Spleen (tissue), 11 donors: ENCODE measurements at regions not wholly inside any gene's neighbourhood (a gene's known extent, or its start where the extent isn't known, plus 50 kb on each side); places are given as distances from the start of the nearest gene placed in this dataset.

Experiments used
- DNase-seq: peaks from one replicate; pipeline ENCODE4 v3.0.0-alpha.2; 2020
- H3K27ac ChIP-seq, 8 donors: fragments of 200-600 bp; sonication (generic) in 7 of 8; 1 replicate in 4 of 8; 2 replicates in 4 of 8; pipeline versions ENCODE4 v1.5.0 to v1.8.0; 2016 to 2021; ENCODE audit warnings: inconsistent platforms in 4 of 8, mild to moderate bottlenecking in 4 of 8, moderate library complexity in 1 of 8
- H3K27me3 ChIP-seq, 7 donors: fragments of 200-600 bp; sonication (generic) in 6 of 7; replicated peaks in 1 of 7; 1 replicate in 4 of 7; 2 replicates in 3 of 7; pipeline versions ENCODE4 v1.5.0 to v1.8.0; 2016 to 2021; ENCODE audit warnings: inconsistent platforms in 3 of 7, mild to moderate bottlenecking in 1 of 7
- H3K36me3 ChIP-seq, 6 donors: fragments of 200-600 bp; sonication (generic) in 5 of 6; 1 replicate in 4 of 6; 2 replicates in 2 of 6; pipeline versions ENCODE4 v1.5.0 to v1.8.0; 2016 to 2021; ENCODE audit warnings: inconsistent platforms in 2 of 6
- H3K4me1 ChIP-seq, 6 donors: fragments of 200-600 bp; sonication (generic) in 5 of 6; 1 replicate in 3 of 6; 2 replicates in 3 of 6; pipeline versions ENCODE4 v1.5.0 to v1.8.0; 2016 to 2021; ENCODE audit warnings: inconsistent platforms in 3 of 6
- H3K4me3 ChIP-seq, 8 donors: fragments of 200-600 bp; sonication (generic) in 7 of 8; 1 replicate in 4 of 8; 2 replicates in 4 of 8; pipeline versions ENCODE4 v1.5.0 to v1.8.0; 2016 to 2021; ENCODE audit warnings: inconsistent platforms in 4 of 8, mild to moderate bottlenecking in 4 of 8, moderate library complexity in 2 of 8
- H3K9me3 ChIP-seq, 8 donors: fragments of 200-600 bp; sonication (generic) in 7 of 8; 1 replicate in 4 of 8; 2 replicates in 4 of 8; pipeline versions ENCODE4 v1.5.0 to v1.8.0; 2016 to 2021; ENCODE audit warnings: inconsistent platforms in 4 of 8
- POLR2A ChIP-seq, 3 donors: fragments of 450-650 bp; IDR thresholded peaks; one replicate each; pipeline ENCODE4 v1.5.1; 2017; ENCODE audit warnings: antibody characterized with exemption in 3 of 3, mild to moderate bottlenecking in 1 of 3
- POLR2AphosphoS5 ChIP-seq, 3 donors: sonication (generic); formaldehyde crosslinking; IDR thresholded peaks; one replicate each; pipeline ENCODE4 v1.5.1; 2017; ENCODE audit warnings: antibody characterized with exemption in 3 of 3
- WGBS, 5 donors: extraction: QIAGEN DNeasy Blood & Tissue Kit in 3 of 5; methylation state at CpG; one replicate each; pipeline versions ENCODE4 v1.1.5 to v1.1.7; 2013 to 2018; 5-methylcytosine and 5-hydroxymethylcytosine counted together
- intact Hi-C: fragments of 100-400 bp; cut with DNase I; formaldehyde crosslinking; loops from one replicate; pipeline ENCODE4 v1.15.0; 2023; ENCODE audit warnings: low total_unique reads
- TF ChIP-seq, protein P1 (sequence below), 11 experiments: fragments of 200-600 bp in 7 of 11; fragments of 450-650 bp in 4 of 11; sonication (generic) in 4 of 11; IDR thresholded peaks in 8 of 11; conservative IDR thresholded peaks in 3 of 11; 1 replicate in 7 of 11; 2 replicates in 4 of 11; pipeline versions ENCODE4 v1.4.0 to v1.8.0; 2016 to 2021; ENCODE audit warnings: antibody characterized with exemption in 11 of 11, inconsistent platforms in 4 of 11, mild to moderate bottlenecking in 1 of 11
- donor health status: healthy with polysubstance abuse.
- donor health status: DM: no; HTN: no; CAD: no; lungs with moderate emphysema.
- donor health status: DM: no; HTN: no; CAD: no.
- donor health status: Bipolar disorder and iron deficiency.
- donor health status: healthy.
- donor health status: DM: no; HTN: no; CAD: no.
- donor health status: DM: yes; HTN: yes; CAD: no.

- no peak for TF ChIP-seq POLR2AphosphoS5 (IDR thresholded peaks at IDR 0.05)
- TF ChIP-seq, protein P1, sequence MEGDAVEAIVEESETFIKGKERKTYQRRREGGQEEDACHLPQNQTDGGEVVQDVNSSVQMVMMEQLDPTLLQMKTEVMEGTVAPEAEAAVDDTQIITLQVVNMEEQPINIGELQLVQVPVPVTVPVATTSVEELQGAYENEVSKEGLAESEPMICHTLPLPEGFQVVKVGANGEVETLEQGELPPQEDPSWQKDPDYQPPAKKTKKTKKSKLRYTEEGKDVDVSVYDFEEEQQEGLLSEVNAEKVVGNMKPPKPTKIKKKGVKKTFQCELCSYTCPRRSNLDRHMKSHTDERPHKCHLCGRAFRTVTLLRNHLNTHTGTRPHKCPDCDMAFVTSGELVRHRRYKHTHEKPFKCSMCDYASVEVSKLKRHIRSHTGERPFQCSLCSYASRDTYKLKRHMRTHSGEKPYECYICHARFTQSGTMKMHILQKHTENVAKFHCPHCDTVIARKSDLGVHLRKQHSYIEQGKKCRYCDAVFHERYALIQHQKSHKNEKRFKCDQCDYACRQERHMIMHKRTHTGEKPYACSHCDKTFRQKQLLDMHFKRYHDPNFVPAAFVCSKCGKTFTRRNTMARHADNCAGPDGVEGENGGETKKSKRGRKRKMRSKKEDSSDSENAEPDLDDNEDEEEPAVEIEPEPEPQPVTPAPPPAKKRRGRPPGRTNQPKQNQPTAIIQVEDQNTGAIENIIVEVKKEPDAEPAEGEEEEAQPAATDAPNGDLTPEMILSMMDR (IDR thresholded peaks at IDR 0.05 in 8 of 11, conservative IDR thresholded peaks at IDR 0.05 in 3 of 11): no peak
- H3K4me3 ChIP-seq: no peak overlapping the region
- peaks cover 0 to 6% (median 0%) of the 10 kb centered on the region in 7 donors for H3K27me3 ChIP-seq
- intact Hi-C loops: no loop called here
- H3K4me1 ChIP-seq: peaks cover 0 to 26% (median 11%) of the 10 kb centered on the region in 6 donors
- no peaks in the 10 kb centered on the region for H3K36me3 ChIP-seq
- WGBS, 5 donors: 73 to 85% (median 82%) methylated on average over 1 of the region's 1 CpG
- peak overlapping the region in 4 of 8 donors; percentile 10 to 53 (median 31) for H3K27ac ChIP-seq
- no peaks in the 10 kb centered on the region for H3K9me3 ChIP-seq
- DNase-seq: no peak
These were observed 1041.9 kb upstream of the NR2F2 start for GRCh38 chr15:95288626-95289025.

DNA sequence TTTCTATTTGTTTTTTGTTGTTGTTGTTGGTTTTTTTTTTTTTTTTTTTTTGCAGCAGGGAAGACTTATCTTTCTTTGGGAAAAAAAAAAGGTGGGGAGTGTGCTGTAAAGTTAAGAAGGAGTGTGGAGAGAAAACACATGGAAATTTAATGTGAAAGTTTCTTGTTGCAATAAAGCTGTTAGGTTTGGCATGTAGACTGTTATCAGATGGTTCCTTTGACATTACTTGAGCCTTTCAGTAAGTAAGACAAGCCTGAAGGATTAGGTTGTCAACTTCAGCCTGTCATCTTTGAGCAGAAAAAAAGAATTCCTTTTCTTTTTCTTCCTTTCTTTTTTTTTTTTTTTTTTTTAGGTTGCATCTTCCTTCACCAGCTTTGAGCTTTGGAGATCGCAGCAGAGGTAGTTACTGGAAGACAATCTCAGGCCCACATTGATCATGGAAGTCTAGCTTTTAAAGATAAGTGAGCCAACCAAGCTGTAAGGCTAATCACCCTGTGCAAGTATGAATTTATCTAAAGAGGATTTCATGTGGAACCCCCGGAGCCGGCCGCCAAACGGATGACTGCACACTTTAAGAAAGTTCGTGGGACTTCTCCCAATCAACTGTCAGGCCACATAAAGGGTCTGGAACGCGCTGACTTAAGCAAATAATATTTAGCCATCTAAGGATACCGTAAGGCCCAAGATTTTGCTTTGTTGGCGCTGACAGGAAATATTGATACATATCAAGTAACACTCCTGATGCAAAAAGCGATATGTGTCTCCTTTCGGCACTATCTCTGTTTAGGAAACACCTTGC, 1040.1 kb upstream of the NR2F2 start:
- intact Hi-C loops: no loop called here
- peak overlapping the region in 5 of 8 donors; percentile 1 to 53 (median 40) for H3K27ac ChIP-seq
- H3K9me3 ChIP-seq: no peaks in the 10 kb centered on the region
- peaks cover 0 to 16% (median 0%) of the 10 kb centered on the region in 7 donors for H3K27me3 ChIP-seq
- no peak overlapping the region for H3K4me3 ChIP-seq
- no peaks in the 10 kb centered on the region for H3K36me3 ChIP-seq
- WGBS, 5 donors: 73 to 82% (median 76%) methylated on average over 12 of the region's 12 CpGs
- no peak for TF ChIP-seq POLR2AphosphoS5 (IDR thresholded peaks at IDR 0.05)
- TF ChIP-seq, protein P1 (IDR thresholded peaks at IDR 0.05 in 8 of 11, conservative IDR thresholded peaks at IDR 0.05 in 3 of 11): no peak
- TF ChIP-seq POLR2A (IDR thresholded peaks at IDR 0.05): no peak
- DNase-seq: no peak
- H3K4me1 ChIP-seq: peaks cover 0 to 14% (median 3%) of the 10 kb centered on the region in 6 donors

DNA sequence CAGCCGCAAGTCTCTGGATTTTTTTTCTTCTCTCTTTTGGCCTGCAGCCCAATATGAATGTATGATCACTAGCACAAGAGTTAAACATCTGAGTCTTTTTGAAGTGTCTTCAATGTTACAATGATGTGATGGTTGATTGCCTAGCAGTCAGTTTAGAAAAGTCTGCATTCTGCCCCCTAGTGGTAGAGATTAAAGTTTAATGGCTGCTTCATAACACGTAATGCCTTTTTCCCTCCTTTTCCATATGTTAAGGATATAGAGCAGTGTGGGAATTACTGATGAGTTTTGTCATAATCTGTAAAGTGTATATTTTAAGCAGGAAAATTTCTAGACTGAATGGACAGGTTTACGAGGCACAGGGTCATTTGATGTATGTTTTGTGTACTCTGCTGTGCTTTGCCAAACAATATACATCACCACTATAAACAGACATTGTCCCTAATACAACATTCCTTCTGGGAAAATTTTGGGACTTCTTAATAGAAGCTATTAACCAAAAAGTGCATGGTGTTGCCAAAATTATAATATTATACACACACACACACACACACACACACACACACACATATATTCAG, 1038.5 kb upstream of the NR2F2 start:
- Histone ChIP-seq H3K27me3 (peaks cover 0 to 28% (median 0%) of the 10 kb centered on the region in 7 donors), H3K9me3 (no peaks in the 10 kb centered on the region), H3K36me3 (no peaks in the 10 kb centered on the region), H3K4me1 (peaks cover 4 to 21% (median 11%) of the 10 kb centered on the region in 6 donors), H3K4me3 (no peak overlapping the region), H3K27ac (peak overlapping the region in 2 of 8 donors; percentile 29 to 74)
- WGBS, 5 donors: 46 to 60% (median 53%) methylated on average over 3 of the region's 3 CpGs
- no peak for DNase-seq
- intact Hi-C loops: no loop called here
- TF ChIP-seq, protein P1 (IDR thresholded peaks at IDR 0.05 in 8 of 11, conservative IDR thresholded peaks at IDR 0.05 in 3 of 11): peak in 9 of 11 experiments; percentile 14 to 68 (median 52)
- TF ChIP-seq POLR2AphosphoS5 (IDR thresholded peaks at IDR 0.05): no peak

GRCh38 chr15:95292785-95293450, 1037.6 kb upstream of the NR2F2 start:
- H3K4me3 ChIP-seq: no peak overlapping the region
- H3K27ac ChIP-seq: peak overlapping the region in 7 of 8 donors; percentile 5 to 74 (median 39)
- TF ChIP-seq POLR2AphosphoS5 (IDR thresholded peaks at IDR 0.05) (no peak), POLR2A (IDR thresholded peaks at IDR 0.05) (no peak)
- TF ChIP-seq, protein P1 (IDR thresholded peaks at IDR 0.05 in 8 of 11, conservative IDR thresholded peaks at IDR 0.05 in 3 of 11): no peak

More at GRCh38 chr15:95292785-95293450, 1037.6 kb upstream of the NR2F2 start:
- 70 to 84% (median 75%) methylated on average over 6 of the region's 6 CpGs for WGBS, 5 donors
- no peaks in the 10 kb centered on the region for H3K9me3 ChIP-seq
- no peaks in the 10 kb centered on the region for H3K36me3 ChIP-seq
- H3K4me1 ChIP-seq: peaks cover 4 to 21% (median 13%) of the 10 kb centered on the region in 6 donors
- intact Hi-C loops: no loop called here
- DNase-seq: no peak
- H3K27me3 ChIP-seq: peaks cover 0 to 22% (median 0%) of the 10 kb centered on the region in 7 donors
